SJCRH30 (cell line): ENCODE measurements at regions not wholly inside any gene's neighbourhood (a gene's known extent, or its start where the extent isn't known, plus 50 kb on each side); places are given as distances from the start of the nearest gene placed in this dataset.

Experiments used
- DNase-seq, 2 experiments: peaks; one replicate each; pipeline ENCODE4 v3.0.0-alpha.2; 2015 to 2020
- H3K27ac ChIP-seq: fragments of 250-450 bp; sonication (Bioruptor Pico); 2 replicates; pipeline ENCODE4 v1.5.1; 2020; ENCODE audit warnings: mild to moderate bottlenecking, moderate library complexity
- H3K27me3 ChIP-seq: fragments of 250-450 bp; sonication (Bioruptor Pico); 2 replicates; pipeline ENCODE4 v1.5.1; 2020; ENCODE audit warnings: mild to moderate bottlenecking, moderate library complexity
- H3K36me3 ChIP-seq: fragments of 250-450 bp; sonication (Bioruptor Pico); 2 replicates; pipeline ENCODE4 v1.5.1; 2020; ENCODE audit warnings: mild to moderate bottlenecking, moderate library complexity
- H3K4me1 ChIP-seq: fragments of 250-450 bp; sonication (Bioruptor Pico); 2 replicates; pipeline ENCODE4 v1.5.1; 2020; ENCODE audit warnings: mild to moderate bottlenecking, moderate library complexity
- H3K4me3 ChIP-seq: fragments of 250-450 bp; sonication (Bioruptor Pico); 2 replicates; pipeline ENCODE4 v1.5.1; 2020; ENCODE audit warnings: mild to moderate bottlenecking, moderate library complexity
- H3K9me3 ChIP-seq: fragments of 250-450 bp; sonication (Bioruptor Pico); replicated peaks from 2 replicates; pipeline ENCODE4 v1.5.1; 2020; ENCODE audit warnings: mild to moderate bottlenecking, moderate library complexity

DNA sequence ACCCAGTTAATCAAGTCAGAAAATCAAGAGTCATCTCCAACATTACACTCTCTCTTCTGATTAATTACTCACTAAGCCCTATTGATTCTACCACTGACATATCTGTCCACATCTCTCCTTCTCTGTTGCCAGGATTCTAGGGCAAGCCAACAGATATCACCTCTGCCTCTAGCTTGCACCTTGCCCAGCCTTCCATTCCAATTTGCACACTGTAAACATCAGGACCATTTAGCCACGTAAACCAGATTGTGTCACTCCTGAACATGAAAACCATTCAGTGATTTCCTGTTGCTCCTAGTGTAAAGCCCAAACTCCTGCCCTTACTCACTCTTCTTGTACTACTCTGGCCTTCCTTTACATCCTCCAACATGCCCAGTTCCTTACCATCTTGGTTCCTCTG lies 68.0 kb upstream of the PLS3 start:
- Histone ChIP-seq H3K27me3 (no peaks in the 10 kb centered on the region), H3K4me1 (peaks cover 33% of the 10 kb centered on the region), H3K27ac (no peak overlapping the region; the same call in 1 of the 2 replicates), H3K4me3 (no peak overlapping the region), H3K9me3 (no peaks in the 10 kb centered on the region), H3K36me3 (no peaks in the 10 kb centered on the region)
- DNase-seq, result peak in 1 of 2 experiments; percentile 20

DNA sequence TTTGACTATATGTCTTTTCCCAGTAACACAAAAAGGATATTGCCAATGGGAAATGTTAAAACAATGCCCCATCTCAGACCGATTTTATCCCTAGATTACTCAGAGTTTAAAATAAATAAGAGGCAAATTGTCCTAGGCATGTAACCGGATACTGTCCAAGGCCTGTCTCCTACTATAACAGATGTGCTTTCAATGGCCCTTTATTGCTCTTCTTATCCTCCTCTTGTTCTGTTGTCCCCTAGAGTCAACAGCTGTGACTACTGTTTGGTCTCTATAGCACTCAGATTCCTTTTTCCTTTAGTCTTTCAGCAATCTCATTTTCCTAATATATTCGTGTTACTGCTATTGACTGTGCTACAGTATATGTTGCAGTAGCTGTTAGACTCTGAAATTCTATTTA lies 66.8 kb upstream of the PLS3 start:
- H3K27ac ChIP-seq, result peak overlapping the region; percentile 78
- H3K4me3 ChIP-seq, result no peak overlapping the region
- DNase-seq, result peak; percentile 80 to 97

DNA sequence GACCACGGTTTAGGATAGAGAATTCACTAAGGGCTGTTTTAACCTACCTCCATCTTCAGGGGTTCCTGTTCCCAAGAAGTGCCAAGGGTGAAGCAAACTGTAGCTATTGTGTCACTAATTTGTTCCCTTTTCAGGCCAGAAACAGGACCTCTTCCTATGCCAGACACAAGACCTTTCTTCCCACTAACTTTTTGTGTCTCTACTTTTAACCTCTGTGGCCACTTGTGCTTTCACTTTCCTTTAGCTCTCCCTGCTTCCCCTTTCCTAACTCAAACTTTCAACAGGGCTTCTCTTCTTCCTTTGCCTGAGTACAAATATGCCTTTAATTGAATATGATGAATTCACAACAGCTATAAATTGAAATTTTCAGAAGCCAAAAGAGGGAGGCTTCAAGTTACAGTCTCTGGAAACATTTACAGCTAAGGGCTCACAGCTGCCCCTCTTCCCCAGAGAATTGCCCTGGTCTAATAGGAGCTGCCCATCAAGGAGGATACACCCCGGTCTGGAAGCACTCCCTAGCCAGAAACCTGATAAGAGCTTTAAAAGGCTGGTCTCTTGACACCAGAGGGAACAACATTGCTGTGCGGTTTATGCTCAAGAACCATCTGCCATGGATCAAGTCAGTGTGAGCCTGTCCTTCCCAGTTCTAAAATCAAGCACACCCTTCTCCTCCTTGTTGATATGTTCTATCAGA lies 61.7 kb upstream of the PLS3 start:
- Histone ChIP-seq H3K36me3 (no peaks in the 10 kb centered on the region), H3K4me3 (peak overlapping the region; percentile 7), H3K4me1 (peaks cover 26% of the 10 kb centered on the region), H3K9me3 (no peaks in the 10 kb centered on the region), H3K27me3 (no peaks in the 10 kb centered on the region), H3K27ac (peak overlapping the region; percentile 50)
- DNase-seq, result peak; percentile 85 to 95

More for the DNA sequence above, 66.8 kb upstream of the PLS3 start:
- Histone ChIP-seq H3K27me3 (no peaks in the 10 kb centered on the region), H3K4me1 (peaks cover 38% of the 10 kb centered on the region), H3K9me3 (no peaks in the 10 kb centered on the region), H3K36me3 (no peaks in the 10 kb centered on the region)

DNA sequence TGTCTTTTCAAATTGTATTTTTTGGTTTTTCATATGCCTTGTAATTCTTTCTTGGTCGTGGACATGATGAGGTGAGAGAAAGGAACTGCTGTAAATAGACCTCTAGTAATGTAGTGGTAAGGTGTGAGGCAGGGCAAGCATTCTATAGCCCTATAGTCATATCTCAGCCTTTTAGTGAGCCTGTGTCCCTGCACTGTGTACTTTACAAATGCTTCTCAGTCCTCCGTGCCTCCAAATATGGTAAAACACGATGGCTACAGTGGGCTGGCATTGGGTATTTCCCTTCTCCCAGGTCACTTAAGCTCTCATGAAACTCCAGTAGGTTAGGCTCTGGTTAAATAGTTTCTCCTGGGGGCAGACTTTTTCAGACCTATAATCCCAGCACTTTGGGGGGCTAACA lies 57.9 kb upstream of the PLS3 start:
- DNase-seq, result no peak
- H3K36me3 ChIP-seq, result no peaks in the 10 kb centered on the region
- H3K27ac ChIP-seq, result no peak overlapping the region
- no peak overlapping the region for H3K4me3 ChIP-seq
- H3K4me1 ChIP-seq, result peaks cover 19% of the 10 kb centered on the region
- no peaks in the 10 kb centered on the region; the same call in 1 of the 2 replicates for H3K9me3 ChIP-seq
- no peaks in the 10 kb centered on the region for H3K27me3 ChIP-seq

DNA sequence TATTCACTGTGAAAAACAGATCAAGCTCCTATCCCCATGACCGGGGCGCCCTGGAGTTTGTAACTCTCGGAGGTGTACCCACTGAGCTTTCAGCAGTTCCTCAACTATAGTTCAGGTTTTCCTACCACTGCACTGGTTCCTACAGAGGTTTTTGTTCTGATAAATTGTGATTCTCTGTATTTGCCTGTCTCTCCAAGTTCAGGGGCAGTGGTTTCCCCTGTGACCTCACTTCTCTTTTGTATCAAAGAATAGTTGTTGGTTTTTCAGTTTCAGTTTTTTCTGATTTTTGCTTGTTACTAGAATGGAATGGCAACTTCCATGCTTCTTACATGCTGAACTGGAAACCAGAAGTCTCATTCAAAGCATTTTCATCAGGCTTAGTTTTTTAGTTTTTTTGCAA lies 56.8 kb upstream of the PLS3 start:
- no peaks in the 10 kb centered on the region; the same call in 1 of the 2 replicates for H3K9me3 ChIP-seq
- H3K27ac ChIP-seq, result no peak overlapping the region
- no peak overlapping the region for H3K4me3 ChIP-seq
- H3K36me3 ChIP-seq, result no peaks in the 10 kb centered on the region
- H3K4me1 ChIP-seq, result peaks cover 13% of the 10 kb centered on the region
- no peak for DNase-seq
- no peaks in the 10 kb centered on the region for H3K27me3 ChIP-seq
